Right atrium auricular region (tissue), 2 donors: ENCODE measurements at regions not wholly inside any gene's neighbourhood (a gene's known extent, or its start where the extent isn't known, plus 50 kb on each side); places are given as distances from the start of the nearest gene placed in this dataset.

ENCODE experiments used
- DNase-seq: peaks from one replicate; pipeline ENCODE4 v3.0.0-alpha.2; 2019; ENCODE audit warnings: low spot score
- H3K27ac ChIP-seq, 2 donors: fragments of 200-600 bp; sonication (generic); 1 replicate in 1 of 2; 2 replicates in 1 of 2; pipeline ENCODE4 v1.5.1; 2016 to 2019
- H3K27me3 ChIP-seq, 2 donors: fragments of 200-600 bp; sonication (generic); one replicate each; pipeline versions ENCODE4 v1.5.1 to v1.6.0; 2017 to 2019
- H3K36me3 ChIP-seq: fragments of 200-600 bp; sonication (generic); one replicate; pipeline ENCODE4 v1.5.1; 2016
- H3K4me1 ChIP-seq, 2 donors: fragments of 200-600 bp; sonication (generic); one replicate each; pipeline versions ENCODE4 v1.5.1 to v1.6.0; 2017 to 2019
- H3K4me3 ChIP-seq, 2 donors: fragments of 200-600 bp; sonication (generic); 1 replicate in 1 of 2; 2 replicates in 1 of 2; pipeline ENCODE4 v1.5.1; 2017 to 2019; ENCODE audit warnings: mild to moderate bottlenecking in 1 of 2, moderate library complexity in 1 of 2
- H3K9me3 ChIP-seq, 2 donors: fragments of 200-600 bp; sonication (generic); one replicate each; pipeline ENCODE4 v1.5.1; 2019
- TF ChIP-seq, protein P1 (sequence below), 2 donors: fragments of 200-600 bp; sonication (generic); IDR thresholded peaks; one replicate each; pipeline ENCODE4 v1.5.1; 2019; ENCODE audit warnings: antibody characterized with exemption in 2 of 2

DNA sequence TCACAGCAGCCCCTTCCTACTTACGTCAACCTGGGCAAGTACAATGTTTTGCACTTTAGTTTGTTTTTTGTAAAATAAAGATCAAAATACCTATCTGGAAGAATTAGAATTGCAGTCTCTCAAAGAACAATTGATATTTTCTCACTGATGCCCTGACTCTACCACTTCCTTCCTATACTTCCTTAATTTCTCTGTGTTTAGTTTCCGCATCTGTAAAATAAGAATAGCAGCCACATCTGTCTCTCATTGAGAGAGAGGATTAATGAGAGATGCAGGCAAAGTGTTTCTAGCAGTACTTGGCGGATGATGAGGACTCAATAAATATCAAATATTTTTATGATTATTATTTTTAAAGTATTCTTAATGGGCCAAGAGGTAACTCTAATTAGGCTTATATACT is 122.6 kb upstream of the PIEZO2 start:
- no peaks in the 10 kb centered on the region for H3K36me3 ChIP-seq
- DNase-seq: no peak
- TF ChIP-seq, protein P1, sequence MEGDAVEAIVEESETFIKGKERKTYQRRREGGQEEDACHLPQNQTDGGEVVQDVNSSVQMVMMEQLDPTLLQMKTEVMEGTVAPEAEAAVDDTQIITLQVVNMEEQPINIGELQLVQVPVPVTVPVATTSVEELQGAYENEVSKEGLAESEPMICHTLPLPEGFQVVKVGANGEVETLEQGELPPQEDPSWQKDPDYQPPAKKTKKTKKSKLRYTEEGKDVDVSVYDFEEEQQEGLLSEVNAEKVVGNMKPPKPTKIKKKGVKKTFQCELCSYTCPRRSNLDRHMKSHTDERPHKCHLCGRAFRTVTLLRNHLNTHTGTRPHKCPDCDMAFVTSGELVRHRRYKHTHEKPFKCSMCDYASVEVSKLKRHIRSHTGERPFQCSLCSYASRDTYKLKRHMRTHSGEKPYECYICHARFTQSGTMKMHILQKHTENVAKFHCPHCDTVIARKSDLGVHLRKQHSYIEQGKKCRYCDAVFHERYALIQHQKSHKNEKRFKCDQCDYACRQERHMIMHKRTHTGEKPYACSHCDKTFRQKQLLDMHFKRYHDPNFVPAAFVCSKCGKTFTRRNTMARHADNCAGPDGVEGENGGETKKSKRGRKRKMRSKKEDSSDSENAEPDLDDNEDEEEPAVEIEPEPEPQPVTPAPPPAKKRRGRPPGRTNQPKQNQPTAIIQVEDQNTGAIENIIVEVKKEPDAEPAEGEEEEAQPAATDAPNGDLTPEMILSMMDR (IDR thresholded peaks at IDR 0.05): no peak
- H3K4me1 ChIP-seq: no peaks in the 10 kb centered on the region
- H3K27ac ChIP-seq: no peak overlapping the region
- H3K4me3 ChIP-seq: no peak overlapping the region
- no peaks in the 10 kb centered on the region for H3K27me3 ChIP-seq
- no peaks in the 10 kb centered on the region for H3K9me3 ChIP-seq

DNA sequence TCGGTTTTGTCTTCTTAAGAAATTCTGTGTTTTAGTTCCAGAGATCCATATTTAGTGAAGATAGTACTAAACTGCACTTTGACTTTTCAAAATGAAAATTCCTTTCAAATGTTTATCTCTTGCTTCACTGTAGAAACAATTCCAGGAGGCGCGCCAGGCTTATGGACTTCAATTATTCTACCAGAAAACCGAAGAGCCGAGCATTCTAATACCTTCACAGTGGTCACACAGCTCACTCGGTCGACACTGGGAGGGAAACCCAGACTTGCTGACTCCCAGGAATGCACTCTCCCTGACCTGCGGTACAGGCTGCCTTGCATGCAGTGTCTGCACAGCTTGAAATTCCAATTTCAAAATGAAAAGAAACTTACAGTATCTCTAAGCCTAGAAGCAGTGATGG is 119.9 kb upstream of the PIEZO2 start:
- no peaks in the 10 kb centered on the region for H3K4me1 ChIP-seq
- no peak for DNase-seq
- H3K27me3 ChIP-seq: no peaks in the 10 kb centered on the region
- H3K9me3 ChIP-seq: peaks cover 0 to under 1% of the 10 kb centered on the region in 2 donors
- TF ChIP-seq, protein P1 (IDR thresholded peaks at IDR 0.05): no peak
- no peak overlapping the region for H3K27ac ChIP-seq
- H3K4me3 ChIP-seq: peak overlapping the region in 1 of 2 donors; percentile 22
- H3K36me3 ChIP-seq: no peaks in the 10 kb centered on the region

DNA sequence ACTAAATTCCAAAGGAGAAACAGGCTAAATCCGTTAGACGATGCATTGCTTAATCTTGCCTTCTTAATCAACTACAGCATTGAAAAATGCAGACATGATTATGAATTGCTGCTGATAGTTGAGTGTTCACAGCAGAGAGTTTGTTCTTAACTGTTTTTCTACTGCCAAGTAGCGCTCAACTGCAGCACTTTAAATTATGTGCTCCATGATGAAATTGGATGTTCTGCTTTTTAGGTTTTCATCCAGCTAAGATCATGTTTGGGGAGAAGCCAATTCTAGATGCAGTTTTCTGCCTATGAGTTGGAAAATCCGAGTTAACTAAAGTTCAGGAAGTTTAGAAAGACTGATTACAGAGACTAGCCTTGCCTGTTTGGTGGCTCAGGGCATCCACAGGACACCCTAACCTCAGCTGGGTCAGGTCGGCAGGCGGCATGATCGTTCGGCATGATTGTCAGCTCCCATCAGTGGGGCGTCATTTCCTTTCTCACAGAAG is 119.4 kb upstream of the PIEZO2 start:
- H3K27me3 ChIP-seq: no peaks in the 10 kb centered on the region
- no peaks in the 10 kb centered on the region for H3K36me3 ChIP-seq
- H3K27ac ChIP-seq: no peak overlapping the region
- H3K4me3 ChIP-seq: peak overlapping the region in 1 of 2 donors; percentile 22
- no peaks in the 10 kb centered on the region for H3K4me1 ChIP-seq
- TF ChIP-seq, protein P1 (IDR thresholded peaks at IDR 0.05): no peak
- peaks cover 0 to 5% of the 10 kb centered on the region in 2 donors for H3K9me3 ChIP-seq
- DNase-seq: no peak

DNA sequence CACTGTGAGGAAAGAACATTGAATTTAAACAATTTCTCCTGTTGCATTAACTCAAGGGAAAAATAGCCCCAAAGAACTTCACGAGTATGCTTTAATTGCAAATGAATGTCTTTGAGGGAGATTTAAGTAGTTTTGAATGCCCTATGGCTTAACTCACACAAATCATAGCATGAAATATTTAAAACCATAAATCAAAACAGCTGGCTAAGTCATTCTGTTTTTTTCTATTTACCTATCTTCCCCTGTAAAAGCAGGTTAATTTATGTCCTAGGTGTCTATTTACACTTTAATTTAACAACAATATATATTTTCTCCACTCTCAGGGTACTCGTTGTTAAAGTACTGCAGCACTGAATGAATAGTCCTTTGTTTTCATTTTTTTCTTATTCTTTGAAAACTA is 118.8 kb upstream of the PIEZO2 start:
- H3K4me3 ChIP-seq: no peak overlapping the region
- no peak for DNase-seq
- TF ChIP-seq, protein P1 (IDR thresholded peaks at IDR 0.05): no peak
- no peaks in the 10 kb centered on the region for H3K36me3 ChIP-seq
- H3K27ac ChIP-seq: no peak overlapping the region
- H3K4me1 ChIP-seq: no peaks in the 10 kb centered on the region
- H3K9me3 ChIP-seq: peaks cover 0 to 11% of the 10 kb centered on the region in 2 donors
- H3K27me3 ChIP-seq: no peaks in the 10 kb centered on the region

DNA sequence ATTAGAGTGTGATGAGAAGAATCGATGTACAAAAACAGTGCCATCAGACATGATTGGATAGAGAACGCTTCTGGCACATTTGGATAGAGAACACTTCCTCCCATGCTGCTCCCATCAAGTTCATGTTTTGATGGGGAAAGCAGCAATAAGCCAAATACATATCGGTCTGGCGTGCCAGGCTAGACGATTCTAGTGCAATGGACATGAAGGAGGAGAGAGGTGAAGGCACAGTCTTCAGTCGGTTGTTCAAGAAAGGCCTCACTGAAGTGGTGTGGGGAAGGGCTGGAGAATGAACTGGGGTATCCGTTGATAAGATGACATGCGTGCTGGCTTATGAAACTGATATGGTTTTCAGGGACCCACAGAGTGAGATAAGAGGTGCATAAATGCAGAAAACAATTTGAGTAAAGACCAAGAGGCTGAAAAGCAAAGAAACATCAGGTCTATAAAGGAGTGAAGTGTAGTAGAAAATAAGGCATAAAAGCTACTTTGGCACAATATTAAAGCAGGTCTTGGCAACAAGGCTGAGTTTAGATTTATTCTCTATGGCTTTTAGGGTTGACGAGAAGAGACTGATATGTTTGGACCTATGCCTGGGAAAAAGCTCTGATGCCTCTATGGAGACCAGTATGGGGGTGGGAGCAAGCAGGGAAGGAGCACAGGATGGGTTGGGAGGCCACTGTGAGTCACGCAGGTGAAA is 117.6 kb upstream of the PIEZO2 start:
- Histone ChIP-seq H3K27ac (no peak overlapping the region), H3K27me3 (no peaks in the 10 kb centered on the region), H3K36me3 (no peaks in the 10 kb centered on the region), H3K4me1 (no peaks in the 10 kb centered on the region), H3K4me3 (no peak overlapping the region), H3K9me3 (peaks cover 0 to 11% of the 10 kb centered on the region in 2 donors)
- DNase-seq: no peak
- TF ChIP-seq, protein P1 (IDR thresholded peaks at IDR 0.05): no peak

DNA sequence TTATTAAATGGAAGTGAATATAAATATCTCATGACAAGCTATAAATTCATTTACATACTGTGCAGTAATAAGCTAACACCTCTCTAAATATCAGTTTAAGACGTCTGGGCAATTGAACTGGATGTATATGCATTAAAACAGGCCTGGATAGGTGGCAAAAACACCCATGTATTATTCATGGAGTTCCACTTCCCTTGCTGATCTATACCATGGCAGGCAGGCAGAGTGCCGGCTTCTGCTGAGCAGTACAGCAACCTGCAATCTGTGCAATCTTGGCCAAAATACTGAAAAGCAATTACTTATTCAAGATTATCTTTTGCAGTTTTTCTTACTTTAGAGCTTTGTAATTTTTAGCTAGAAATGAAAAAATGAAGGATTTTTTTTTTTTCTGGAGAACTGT is 112.1 kb upstream of the PIEZO2 start:
- H3K27ac ChIP-seq: no peak overlapping the region
- no peaks in the 10 kb centered on the region for H3K36me3 ChIP-seq
- H3K4me1 ChIP-seq: no peaks in the 10 kb centered on the region
- H3K4me3 ChIP-seq: no peak overlapping the region
- no peak for DNase-seq
- H3K9me3 ChIP-seq: peaks cover 0 to 11% of the 10 kb centered on the region in 2 donors
- H3K27me3 ChIP-seq: no peaks in the 10 kb centered on the region
- TF ChIP-seq, protein P1 (IDR thresholded peaks at IDR 0.05): no peak
